WTC11 (cell line): ENCODE measurements at regions not wholly inside any gene's neighbourhood (a gene's known extent, or its start where the extent isn't known, plus 50 kb on each side); places are given as distances from the start of the nearest gene placed in this dataset.

Experiments
- ATAC-seq: fragments of 200-7000 bp; cut with Tn5 transposase; 2 replicates; pipeline ENCODE4 v1.10.0; 2021; ENCODE audit warnings: mild to moderate bottlenecking, moderate library complexity
- CTCF ChIA-PET: fragments of 300-600 bp; sonication (Branson Sonifier 250); formaldehyde crosslinking; loops from one replicate; lab custom pipeline; 2021; ENCODE audit warnings: antibody characterized with exemption; lab: Charles Lee
- POLR2A ChIA-PET: fragments of 350-600 bp; sonication (Branson Sonifier 250); formaldehyde crosslinking; loops from one replicate; lab custom pipeline; 2021; ENCODE audit warnings: antibody characterized with exemption; lab: Charles Lee
- DNase-seq: peaks from one replicate; pipeline ENCODE4 v3.0.0; 2021; ENCODE audit warnings: low spot score
- H3K27ac Mint-ChIP-seq: 2 replicates; pipeline ENCODE4 v1.8.0; 2021; ENCODE audit warnings: mixed read lengths
- H3K27me3 Mint-ChIP-seq: 2 replicates; pipeline ENCODE4 v1.8.0; 2021; ENCODE audit warnings: low read depth, mild to moderate bottlenecking, moderate library complexity, mixed read lengths
- H3K36me3 Mint-ChIP-seq: 2 replicates; pipeline ENCODE4 v1.8.0; 2021; ENCODE audit warnings: mixed read lengths
- H3K4me1 Mint-ChIP-seq: 2 replicates; pipeline ENCODE4 v1.8.0; 2022; ENCODE audit warnings: mixed read lengths
- H3K4me3 Mint-ChIP-seq: 2 replicates; pipeline ENCODE4 v1.8.0; 2021; ENCODE audit warnings: mild to moderate bottlenecking, moderate library complexity, mixed read lengths
- H3K9me3 Mint-ChIP-seq: 2 replicates; pipeline ENCODE4 v1.8.0; 2021; ENCODE audit warnings: mixed read lengths
- CREM ChIP-seq: sonication (generic); formaldehyde crosslinking; IDR thresholded peaks from 2 replicates; pipeline ENCODE4 v1.8.1; 2022; ENCODE audit warnings: mild to moderate bottlenecking, missing genetic modification reagents, moderate library complexity
- GABPB1 ChIP-seq: sonication (generic); formaldehyde crosslinking; IDR thresholded peaks from 2 replicates; pipeline ENCODE4 v1.8.1; 2023; ENCODE audit warnings: mild to moderate bottlenecking, missing genetic modification reagents
- JUN ChIP-seq: sonication (generic); formaldehyde crosslinking; IDR thresholded peaks from 2 replicates; pipeline ENCODE4 v1.8.0; 2023; ENCODE audit warnings: mild to moderate bottlenecking, missing genetic modification reagents
- NFE2L1 ChIP-seq: sonication (generic); formaldehyde crosslinking; IDR thresholded peaks from 2 replicates; pipeline ENCODE4 v1.8.1; 2023; ENCODE audit warnings: missing genetic modification reagents
- NFYB ChIP-seq: sonication (generic); formaldehyde crosslinking; conservative IDR thresholded peaks from 2 replicates; pipeline ENCODE4 v1.8.0; 2022; ENCODE audit warnings: low read depth, missing genetic modification reagents
- NR3C1 ChIP-seq: sonication (generic); formaldehyde crosslinking; conservative IDR thresholded peaks from 2 replicates; pipeline ENCODE4 v1.8.1; 2023; ENCODE audit warnings: low read depth, mild to moderate bottlenecking, missing genetic modification reagents
- ZNF121 ChIP-seq: sonication (generic); formaldehyde crosslinking; IDR thresholded peaks from 2 replicates; pipeline ENCODE4 v1.8.0; 2023; ENCODE audit warnings: missing genetic modification reagents
- ZNF232 ChIP-seq: sonication (generic); formaldehyde crosslinking; IDR thresholded peaks from 2 replicates; pipeline ENCODE4 v1.8.0; 2022; ENCODE audit warnings: mild to moderate bottlenecking, missing genetic modification reagents
- TF ChIP-seq, protein P1 (sequence below): sonication (generic); formaldehyde crosslinking; IDR thresholded peaks from 2 replicates; pipeline ENCODE4 v1.8.1; 2023; ENCODE audit warnings: mild to moderate bottlenecking, missing genetic modification reagents, borderline replicate concordance
- TF ChIP-seq, protein P2 (sequence below): sonication (generic); formaldehyde crosslinking; IDR thresholded peaks from 2 replicates; pipeline ENCODE4 v1.8.1; 2023; ENCODE audit warnings: mild to moderate bottlenecking, missing genetic modification reagents
- TF ChIP-seq, protein P3 (sequence below): sonication (generic); formaldehyde crosslinking; IDR thresholded peaks from 2 replicates; pipeline ENCODE4 v1.8.1; 2022; ENCODE audit warnings: low read depth, missing genetic modification reagents, borderline replicate concordance
- TF ChIP-seq, protein P4 (sequence below): fragments of 250-450 bp; sonication (Bioruptor Pico); IDR thresholded peaks from 2 replicates; pipeline ENCODE4 v1.9.0; 2021; ENCODE audit warnings: mild to moderate bottlenecking

DNA sequence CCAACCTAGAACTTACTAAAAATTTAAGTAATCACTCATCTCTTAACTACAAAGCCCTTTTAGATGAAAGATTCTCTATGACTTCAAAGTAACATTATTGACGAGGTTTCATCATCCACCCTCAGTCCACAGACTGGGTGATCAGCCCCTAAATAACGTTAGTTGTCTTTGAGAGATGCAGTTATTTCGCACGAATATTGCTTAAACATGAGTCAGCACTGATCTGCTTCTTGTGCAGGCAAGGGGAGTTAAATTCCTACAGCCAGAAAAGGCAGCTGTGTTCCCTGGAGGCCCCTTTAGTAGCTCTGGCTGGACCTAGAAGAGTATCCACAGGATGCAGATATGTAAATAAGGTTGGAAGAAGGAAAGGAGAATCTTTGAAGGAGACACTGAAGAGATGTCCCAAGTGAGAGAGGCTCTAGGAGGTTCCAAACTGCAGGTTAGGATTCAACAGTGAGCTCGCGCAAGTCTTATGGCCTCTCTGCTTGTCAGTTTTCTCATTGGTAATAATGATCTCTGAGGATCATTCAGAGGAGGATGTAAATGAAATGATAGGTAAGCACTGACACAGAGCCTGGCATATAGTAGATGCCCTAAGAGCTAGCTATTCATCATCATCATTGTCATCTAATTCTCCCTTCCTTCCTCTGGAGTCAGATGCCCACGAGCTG lies 122.2 kb upstream of the MAN2A1 start:
- POLR2A ChIA-PET: no interaction called here
- H3K36me3 Mint-ChIP-seq: no peaks in the 10 kb centered on the region
- ATAC-seq: no peak

DNA sequence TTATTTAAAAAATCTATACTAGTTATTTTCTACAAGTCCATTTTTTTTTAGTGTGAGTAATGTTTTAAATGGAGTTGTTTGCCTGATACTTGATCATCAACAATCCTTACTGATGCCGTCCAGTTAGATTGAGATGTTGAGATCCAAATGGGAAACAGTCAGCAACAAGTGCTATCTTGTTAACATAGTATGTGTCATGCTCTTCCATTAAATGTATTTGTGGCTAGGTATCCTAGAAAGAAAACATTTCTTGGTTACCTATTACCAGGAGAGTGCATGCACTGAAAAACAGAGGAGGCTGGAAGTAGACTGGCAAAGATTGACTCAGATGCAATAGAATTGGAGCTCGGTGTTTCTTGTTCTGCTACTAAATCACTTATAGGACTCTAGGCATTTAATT lies 123.4 kb upstream of the MAN2A1 start:
- no peak overlapping the region for H3K27ac Mint-ChIP-seq
- H3K36me3 Mint-ChIP-seq: no peaks in the 10 kb centered on the region
- CTCF ChIA-PET: no interaction called here
- no peaks in the 10 kb centered on the region for H3K9me3 Mint-ChIP-seq
- TF ChIP-seq, protein P1, sequence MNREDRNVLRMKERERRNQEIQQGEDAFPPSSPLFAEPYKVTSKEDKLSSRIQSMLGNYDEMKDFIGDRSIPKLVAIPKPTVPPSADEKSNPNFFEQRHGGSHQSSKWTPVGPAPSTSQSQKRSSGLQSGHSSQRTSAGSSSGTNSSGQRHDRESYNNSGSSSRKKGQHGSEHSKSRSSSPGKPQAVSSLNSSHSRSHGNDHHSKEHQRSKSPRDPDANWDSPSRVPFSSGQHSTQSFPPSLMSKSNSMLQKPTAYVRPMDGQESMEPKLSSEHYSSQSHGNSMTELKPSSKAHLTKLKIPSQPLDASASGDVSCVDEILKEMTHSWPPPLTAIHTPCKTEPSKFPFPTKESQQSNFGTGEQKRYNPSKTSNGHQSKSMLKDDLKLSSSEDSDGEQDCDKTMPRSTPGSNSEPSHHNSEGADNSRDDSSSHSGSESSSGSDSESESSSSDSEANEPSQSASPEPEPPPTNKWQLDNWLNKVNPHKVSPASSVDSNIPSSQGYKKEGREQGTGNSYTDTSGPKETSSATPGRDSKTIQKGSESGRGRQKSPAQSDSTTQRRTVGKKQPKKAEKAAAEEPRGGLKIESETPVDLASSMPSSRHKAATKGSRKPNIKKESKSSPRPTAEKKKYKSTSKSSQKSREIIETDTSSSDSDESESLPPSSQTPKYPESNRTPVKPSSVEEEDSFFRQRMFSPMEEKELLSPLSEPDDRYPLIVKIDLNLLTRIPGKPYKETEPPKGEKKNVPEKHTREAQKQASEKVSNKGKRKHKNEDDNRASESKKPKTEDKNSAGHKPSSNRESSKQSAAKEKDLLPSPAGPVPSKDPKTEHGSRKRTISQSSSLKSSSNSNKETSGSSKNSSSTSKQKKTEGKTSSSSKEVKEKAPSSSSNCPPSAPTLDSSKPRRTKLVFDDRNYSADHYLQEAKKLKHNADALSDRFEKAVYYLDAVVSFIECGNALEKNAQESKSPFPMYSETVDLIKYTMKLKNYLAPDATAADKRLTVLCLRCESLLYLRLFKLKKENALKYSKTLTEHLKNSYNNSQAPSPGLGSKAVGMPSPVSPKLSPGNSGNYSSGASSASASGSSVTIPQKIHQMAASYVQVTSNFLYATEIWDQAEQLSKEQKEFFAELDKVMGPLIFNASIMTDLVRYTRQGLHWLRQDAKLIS (CRISPR knock-in tag): no peak
- TF ChIP-seq NFYB (no peak), JUN (CRISPR knock-in tag) (no peak), NFE2L1 (CRISPR knock-in tag) (no peak), NR3C1 (CRISPR knock-in tag) (no peak), ZNF121 (CRISPR knock-in tag) (no peak), CREM (CRISPR knock-in tag) (no peak)
- TF ChIP-seq, protein P2, sequence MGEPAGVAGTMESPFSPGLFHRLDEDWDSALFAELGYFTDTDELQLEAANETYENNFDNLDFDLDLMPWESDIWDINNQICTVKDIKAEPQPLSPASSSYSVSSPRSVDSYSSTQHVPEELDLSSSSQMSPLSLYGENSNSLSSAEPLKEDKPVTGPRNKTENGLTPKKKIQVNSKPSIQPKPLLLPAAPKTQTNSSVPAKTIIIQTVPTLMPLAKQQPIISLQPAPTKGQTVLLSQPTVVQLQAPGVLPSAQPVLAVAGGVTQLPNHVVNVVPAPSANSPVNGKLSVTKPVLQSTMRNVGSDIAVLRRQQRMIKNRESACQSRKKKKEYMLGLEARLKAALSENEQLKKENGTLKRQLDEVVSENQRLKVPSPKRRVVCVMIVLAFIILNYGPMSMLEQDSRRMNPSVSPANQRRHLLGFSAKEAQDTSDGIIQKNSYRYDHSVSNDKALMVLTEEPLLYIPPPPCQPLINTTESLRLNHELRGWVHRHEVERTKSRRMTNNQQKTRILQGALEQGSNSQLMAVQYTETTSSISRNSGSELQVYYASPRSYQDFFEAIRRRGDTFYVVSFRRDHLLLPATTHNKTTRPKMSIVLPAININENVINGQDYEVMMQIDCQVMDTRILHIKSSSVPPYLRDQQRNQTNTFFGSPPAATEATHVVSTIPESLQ (CRISPR knock-in tag): no peak
- TF ChIP-seq, protein P3, sequence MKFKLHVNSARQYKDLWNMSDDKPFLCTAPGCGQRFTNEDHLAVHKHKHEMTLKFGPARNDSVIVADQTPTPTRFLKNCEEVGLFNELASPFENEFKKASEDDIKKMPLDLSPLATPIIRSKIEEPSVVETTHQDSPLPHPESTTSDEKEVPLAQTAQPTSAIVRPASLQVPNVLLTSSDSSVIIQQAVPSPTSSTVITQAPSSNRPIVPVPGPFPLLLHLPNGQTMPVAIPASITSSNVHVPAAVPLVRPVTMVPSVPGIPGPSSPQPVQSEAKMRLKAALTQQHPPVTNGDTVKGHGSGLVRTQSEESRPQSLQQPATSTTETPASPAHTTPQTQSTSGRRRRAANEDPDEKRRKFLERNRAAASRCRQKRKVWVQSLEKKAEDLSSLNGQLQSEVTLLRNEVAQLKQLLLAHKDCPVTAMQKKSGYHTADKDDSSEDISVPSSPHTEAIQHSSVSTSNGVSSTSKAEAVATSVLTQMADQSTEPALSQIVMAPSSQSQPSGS (CRISPR knock-in tag): no peak
- POLR2A ChIA-PET: no interaction called here
- no peak overlapping the region for H3K4me3 Mint-ChIP-seq
- H3K27me3 Mint-ChIP-seq: no peaks in the 10 kb centered on the region; the same call in 1 of the 2 replicates
- DNase-seq (no peak), ATAC-seq (no peak)
- H3K4me1 Mint-ChIP-seq: no peaks in the 10 kb centered on the region

More for the DNA sequence above, 122.2 kb upstream of the MAN2A1 start:
- CTCF ChIA-PET: no interaction called here
- H3K9me3 Mint-ChIP-seq: no peaks in the 10 kb centered on the region
- H3K4me1 Mint-ChIP-seq: no peaks in the 10 kb centered on the region
- no peaks in the 10 kb centered on the region; the same call in 1 of the 2 replicates for H3K27me3 Mint-ChIP-seq
- no peak for DNase-seq
- no peak overlapping the region for H3K4me3 Mint-ChIP-seq
- TF ChIP-seq GABPB1 (CRISPR knock-in tag): peak; percentile 41; the same call in 1 of the 2 replicates
- TF ChIP-seq, protein P4, sequence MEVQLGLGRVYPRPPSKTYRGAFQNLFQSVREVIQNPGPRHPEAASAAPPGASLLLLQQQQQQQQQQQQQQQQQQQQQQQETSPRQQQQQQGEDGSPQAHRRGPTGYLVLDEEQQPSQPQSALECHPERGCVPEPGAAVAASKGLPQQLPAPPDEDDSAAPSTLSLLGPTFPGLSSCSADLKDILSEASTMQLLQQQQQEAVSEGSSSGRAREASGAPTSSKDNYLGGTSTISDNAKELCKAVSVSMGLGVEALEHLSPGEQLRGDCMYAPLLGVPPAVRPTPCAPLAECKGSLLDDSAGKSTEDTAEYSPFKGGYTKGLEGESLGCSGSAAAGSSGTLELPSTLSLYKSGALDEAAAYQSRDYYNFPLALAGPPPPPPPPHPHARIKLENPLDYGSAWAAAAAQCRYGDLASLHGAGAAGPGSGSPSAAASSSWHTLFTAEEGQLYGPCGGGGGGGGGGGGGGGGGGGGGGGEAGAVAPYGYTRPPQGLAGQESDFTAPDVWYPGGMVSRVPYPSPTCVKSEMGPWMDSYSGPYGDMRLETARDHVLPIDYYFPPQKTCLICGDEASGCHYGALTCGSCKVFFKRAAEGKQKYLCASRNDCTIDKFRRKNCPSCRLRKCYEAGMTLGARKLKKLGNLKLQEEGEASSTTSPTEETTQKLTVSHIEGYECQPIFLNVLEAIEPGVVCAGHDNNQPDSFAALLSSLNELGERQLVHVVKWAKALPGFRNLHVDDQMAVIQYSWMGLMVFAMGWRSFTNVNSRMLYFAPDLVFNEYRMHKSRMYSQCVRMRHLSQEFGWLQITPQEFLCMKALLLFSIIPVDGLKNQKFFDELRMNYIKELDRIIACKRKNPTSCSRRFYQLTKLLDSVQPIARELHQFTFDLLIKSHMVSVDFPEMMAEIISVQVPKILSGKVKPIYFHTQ (CRISPR knock-in tag): no peak
- TF ChIP-seq ZNF232 (CRISPR knock-in tag): no peak
- H3K27ac Mint-ChIP-seq: no peak overlapping the region
